MG63 (cell line): ENCODE measurements at regions not wholly inside any gene's neighbourhood (a gene's known extent, or its start where the extent isn't known, plus 50 kb on each side); places are given as distances from the start of the nearest gene placed in this dataset.

ENCODE experiments used
- DNase-seq: peaks from one replicate; pipeline ENCODE4 v3.0.0-alpha.2; 2020
- H3K27me3 ChIP-seq: fragments of 250-450 bp; sonication (Bioruptor Pico); 2 replicates; pipeline ENCODE4 v1.5.1; 2020; ENCODE audit warnings: mild to moderate bottlenecking, moderate library complexity
- H3K36me3 ChIP-seq: fragments of 250-450 bp; sonication (Bioruptor Pico); 2 replicates; pipeline ENCODE4 v1.5.1; 2020; ENCODE audit warnings: mild to moderate bottlenecking, moderate library complexity
- H3K4me3 ChIP-seq: fragments of 250-450 bp; sonication (Bioruptor Pico); 2 replicates; pipeline ENCODE4 v1.5.1; 2020; ENCODE audit warnings: mild to moderate bottlenecking, moderate library complexity
- H3K9me3 ChIP-seq: fragments of 250-450 bp; sonication (Bioruptor Pico); 2 replicates; pipeline ENCODE4 v1.5.1; 2020; ENCODE audit warnings: mild to moderate bottlenecking, moderate library complexity

- no peak for DNase-seq
- H3K27me3 ChIP-seq, result no peaks in the 10 kb centered on the region
- H3K36me3 ChIP-seq, result no peaks in the 10 kb centered on the region
- no peak overlapping the region for H3K4me3 ChIP-seq
- peaks cover 6% of the 10 kb centered on the region for H3K9me3 ChIP-seq
Measured at GRCh38 chr13:90403330-90404082, 944.0 kb upstream of the MIR17HG start.

DNA sequence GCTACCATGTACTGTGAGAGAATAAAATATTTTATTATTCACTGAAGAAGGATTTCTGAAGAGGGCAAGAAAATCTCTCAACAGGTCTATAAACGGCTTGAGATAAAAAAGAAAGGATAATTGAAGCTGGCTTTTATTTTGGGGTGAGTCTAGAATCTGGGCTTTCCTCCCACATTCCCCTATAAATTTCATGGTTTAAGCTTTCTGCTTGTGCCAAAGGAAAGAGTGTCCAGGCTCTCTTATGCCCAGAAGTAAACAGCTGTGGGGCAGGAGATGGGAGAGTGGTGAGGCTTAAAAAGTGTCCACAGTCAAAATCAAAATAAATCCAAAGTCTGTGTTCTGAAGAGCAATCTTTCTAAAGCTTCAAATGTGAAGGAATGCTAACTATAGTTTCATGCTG is 942.2 kb upstream of the MIR17HG start:
- DNase-seq, result peak; percentile 7
- no peaks in the 10 kb centered on the region for H3K36me3 ChIP-seq
- peaks cover under 1% of the 10 kb centered on the region for H3K9me3 ChIP-seq
- H3K4me3 ChIP-seq, result no peak overlapping the region
- no peaks in the 10 kb centered on the region for H3K27me3 ChIP-seq

DNA sequence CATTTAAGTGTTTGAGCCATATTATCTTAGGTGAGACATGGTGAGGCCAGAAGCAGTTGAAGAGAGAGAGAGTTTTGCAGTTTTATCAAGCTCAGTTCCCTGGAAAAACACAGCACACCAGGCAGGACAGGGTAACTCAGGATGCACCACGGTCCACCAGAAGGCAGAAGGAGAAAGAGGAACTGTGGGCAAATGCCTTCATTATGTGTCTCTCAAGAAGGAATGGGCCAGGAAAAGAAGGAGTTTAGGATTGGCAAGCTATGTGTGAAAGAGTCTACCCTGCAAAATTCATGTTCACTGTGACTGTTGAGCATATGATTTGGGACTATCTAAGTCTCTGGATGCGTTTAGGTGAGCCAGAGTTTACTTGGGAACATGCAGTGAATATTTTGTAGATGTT is 934.5 kb upstream of the MIR17HG start:
- Histone ChIP-seq H3K27me3 (no peaks in the 10 kb centered on the region), H3K9me3 (no peaks in the 10 kb centered on the region), H3K36me3 (no peaks in the 10 kb centered on the region), H3K4me3 (no peak overlapping the region)
- DNase-seq, result no peak

DNA sequence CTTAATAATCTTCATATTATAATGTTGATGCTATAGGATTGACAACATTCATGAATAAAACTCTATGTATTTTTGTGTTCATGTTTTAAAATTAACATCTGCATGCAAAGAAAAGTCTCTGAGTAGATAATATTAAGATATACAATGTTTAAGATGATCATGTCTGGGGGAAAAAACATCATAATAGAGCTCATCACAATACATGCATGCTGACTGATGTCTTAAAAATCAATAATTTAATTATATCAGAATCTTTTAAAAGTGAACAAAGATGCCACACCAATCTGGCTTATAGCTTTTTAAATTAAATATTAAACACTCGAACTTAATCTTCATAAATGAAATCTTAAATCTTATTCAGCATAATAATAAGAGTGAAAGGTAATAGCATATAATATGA is 933.9 kb upstream of the MIR17HG start:
- Histone ChIP-seq H3K36me3 (no peaks in the 10 kb centered on the region), H3K9me3 (no peaks in the 10 kb centered on the region), H3K27me3 (no peaks in the 10 kb centered on the region), H3K4me3 (no peak overlapping the region)
- DNase-seq, result no peak

DNA sequence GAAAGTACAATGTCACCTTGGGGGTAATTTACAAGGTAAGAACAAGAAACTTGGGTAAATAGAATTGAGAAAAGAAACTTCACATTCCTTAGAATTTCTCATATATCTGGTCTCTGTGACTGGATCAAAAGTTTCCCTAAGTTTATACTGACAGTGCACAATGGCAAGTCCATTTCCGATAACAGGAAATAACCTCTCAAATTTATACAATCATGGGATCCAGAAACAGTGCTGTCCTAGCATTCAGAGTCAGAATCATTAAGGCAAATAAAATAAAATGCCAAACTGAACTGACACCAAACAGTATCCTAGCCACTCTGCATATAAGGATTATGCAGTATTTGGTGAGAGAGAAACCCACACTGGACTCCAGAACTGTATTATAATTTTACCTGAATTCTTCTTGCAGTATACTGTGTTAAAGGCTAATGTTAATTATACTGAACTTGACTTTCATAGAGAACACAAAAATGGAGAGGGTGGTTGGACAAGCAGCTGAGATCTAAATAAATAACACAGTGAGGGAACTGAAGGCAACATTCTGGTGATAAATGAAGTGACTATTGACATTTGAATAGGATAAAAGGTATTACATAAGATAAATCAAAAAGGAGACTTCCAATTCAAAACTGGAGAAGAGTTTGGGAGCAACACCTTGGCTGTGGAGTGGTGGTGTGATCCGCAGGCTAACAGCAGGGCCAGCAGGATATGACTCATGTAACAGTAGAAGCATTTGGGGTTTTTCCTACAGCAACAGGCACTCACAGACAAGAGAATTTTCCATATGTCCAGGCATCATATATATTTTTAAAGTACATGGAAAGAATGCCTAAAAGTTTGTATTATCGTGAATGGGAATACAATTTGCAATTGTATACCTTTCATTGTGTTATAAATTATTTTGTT is 932.5 kb upstream of the MIR17HG start:
- Histone ChIP-seq H3K27me3 (no peaks in the 10 kb centered on the region), H3K9me3 (no peaks in the 10 kb centered on the region), H3K4me3 (no peak overlapping the region), H3K36me3 (no peaks in the 10 kb centered on the region)
- DNase-seq, result peak; percentile 71

- H3K27me3 ChIP-seq, result no peaks in the 10 kb centered on the region
- H3K9me3 ChIP-seq, result no peaks in the 10 kb centered on the region
- H3K36me3 ChIP-seq, result no peaks in the 10 kb centered on the region
- no peak overlapping the region for H3K4me3 ChIP-seq
- no peak for DNase-seq
Measured at GRCh38 chr13:90415902-90416301, 931.6 kb upstream of the MIR17HG start.

DNA sequence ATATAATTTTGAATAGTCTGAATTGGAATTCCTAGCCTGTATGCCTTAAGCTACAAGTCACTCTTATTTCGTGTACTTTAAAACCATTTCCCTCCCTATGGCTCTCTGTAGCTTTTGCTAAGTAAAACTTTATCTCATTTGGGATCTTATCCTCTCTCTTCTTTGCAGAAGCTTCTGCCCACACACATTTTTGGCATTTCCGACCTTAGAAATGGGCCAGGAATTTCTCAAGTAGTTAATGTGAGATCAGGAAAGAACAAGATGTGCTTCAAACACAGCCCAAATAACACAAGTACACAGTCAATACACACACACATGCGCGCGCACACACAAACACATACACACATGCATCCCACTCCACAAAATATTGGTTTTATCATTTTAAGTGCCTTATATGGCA is 931.0 kb upstream of the MIR17HG start:
- Histone ChIP-seq H3K27me3 (no peaks in the 10 kb centered on the region), H3K36me3 (no peaks in the 10 kb centered on the region), H3K9me3 (no peaks in the 10 kb centered on the region), H3K4me3 (no peak overlapping the region)
- peak; percentile 28 for DNase-seq

GRCh38 chr13:90416938-90417337 is 930.5 kb upstream of the MIR17HG start:
- no peak for DNase-seq
- no peaks in the 10 kb centered on the region for H3K9me3 ChIP-seq
- H3K4me3 ChIP-seq, result no peak overlapping the region
- no peaks in the 10 kb centered on the region for H3K36me3 ChIP-seq
- no peaks in the 10 kb centered on the region for H3K27me3 ChIP-seq

DNA sequence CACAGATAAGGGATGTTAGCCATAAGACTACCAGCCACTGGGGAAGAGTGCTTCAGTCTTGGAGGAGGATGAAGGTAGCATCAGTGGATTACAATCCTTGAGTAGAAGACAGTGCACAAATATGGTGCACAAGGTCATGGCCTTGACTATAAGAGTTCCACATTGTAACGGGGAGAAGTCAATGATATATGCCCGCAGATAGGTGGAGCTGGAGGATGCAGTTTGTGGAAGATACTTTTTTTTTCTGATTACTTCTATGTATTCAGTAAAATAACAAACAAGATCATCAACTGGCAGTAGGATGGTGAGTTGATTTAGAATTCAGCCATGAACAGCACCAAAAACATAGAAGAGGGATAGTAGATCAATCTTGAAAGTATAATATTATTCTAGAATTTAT is 926.8 kb upstream of the MIR17HG start:
- Histone ChIP-seq H3K4me3 (no peak overlapping the region), H3K27me3 (no peaks in the 10 kb centered on the region), H3K36me3 (no peaks in the 10 kb centered on the region), H3K9me3 (no peaks in the 10 kb centered on the region)
- no peak for DNase-seq

- H3K36me3 ChIP-seq, result no peaks in the 10 kb centered on the region
- no peaks in the 10 kb centered on the region for H3K27me3 ChIP-seq
- no peak overlapping the region for H3K4me3 ChIP-seq
- no peaks in the 10 kb centered on the region for H3K9me3 ChIP-seq
- no peak for DNase-seq
Measured at GRCh38 chr13:90427322-90428272, 919.9 kb upstream of the MIR17HG start.

- H3K9me3 ChIP-seq, result no peaks in the 10 kb centered on the region
- H3K36me3 ChIP-seq, result no peaks in the 10 kb centered on the region
- no peak for DNase-seq
- H3K4me3 ChIP-seq, result no peak overlapping the region
- no peaks in the 10 kb centered on the region for H3K27me3 ChIP-seq
Measured at GRCh38 chr13:90428522-90429210, 918.8 kb upstream of the MIR17HG start.

DNA sequence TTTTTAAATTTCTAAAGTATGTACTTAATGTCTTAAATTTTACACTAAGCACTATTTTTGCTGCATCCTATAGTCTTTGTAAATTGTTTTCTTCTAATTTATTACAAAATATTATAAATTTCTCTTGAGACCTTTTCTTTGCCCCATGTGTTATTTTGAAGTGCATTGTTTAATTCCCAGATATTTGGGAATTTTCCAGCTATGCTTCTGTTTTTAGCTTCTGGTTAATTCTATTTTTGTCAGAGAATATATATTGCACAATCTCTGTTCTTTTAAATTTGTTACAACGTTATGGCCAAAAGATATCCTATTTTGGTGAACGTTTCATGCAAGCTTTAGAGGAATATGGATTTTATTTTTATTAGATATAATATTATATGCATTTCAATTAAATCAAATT is 917.4 kb upstream of the MIR17HG start:
- no peak overlapping the region for H3K4me3 ChIP-seq
- H3K9me3 ChIP-seq, result no peaks in the 10 kb centered on the region
- H3K27me3 ChIP-seq, result no peaks in the 10 kb centered on the region
- no peaks in the 10 kb centered on the region for H3K36me3 ChIP-seq
- DNase-seq, result no peak

DNA sequence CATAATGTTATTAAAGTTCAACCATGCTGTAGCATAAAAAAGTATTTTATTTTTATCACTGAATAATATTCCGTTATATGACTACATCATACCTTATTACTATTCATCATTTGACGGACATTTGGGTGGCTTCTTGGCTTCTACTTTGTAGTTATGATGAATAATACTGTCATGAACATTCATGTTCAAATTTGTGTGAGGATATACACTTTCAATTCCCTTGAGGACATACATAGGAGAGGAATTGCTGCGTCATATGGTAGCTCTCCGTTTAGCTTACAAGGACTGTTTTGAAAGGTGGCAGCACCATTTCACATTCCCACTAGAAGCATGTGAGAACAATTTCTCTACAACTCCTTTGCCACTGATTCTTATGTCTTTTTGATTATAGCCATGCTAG is 910.8 kb upstream of the MIR17HG start:
- Histone ChIP-seq H3K36me3 (no peaks in the 10 kb centered on the region), H3K27me3 (no peaks in the 10 kb centered on the region), H3K9me3 (no peaks in the 10 kb centered on the region)

DNA sequence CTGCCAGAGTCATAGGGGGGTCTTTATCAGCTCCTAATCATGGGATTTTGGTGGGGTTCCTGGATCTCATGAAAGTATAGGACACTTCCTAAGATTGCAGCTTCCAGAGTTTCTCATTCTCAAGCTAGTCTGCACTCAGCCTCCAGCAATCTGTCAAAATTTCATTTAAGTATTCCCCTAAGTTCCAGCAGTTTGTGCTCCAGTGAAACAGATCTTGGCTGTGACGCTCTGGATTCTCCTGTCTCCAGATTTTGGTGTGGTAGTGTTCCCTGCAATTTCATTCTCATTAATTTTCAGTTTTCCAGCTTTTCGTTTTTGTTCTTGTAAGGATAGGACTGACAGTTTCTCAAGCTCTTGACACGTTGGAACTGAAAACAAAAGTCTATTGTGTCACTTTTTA is 908.9 kb upstream of the MIR17HG start:
- DNase-seq, result no peak
- no peaks in the 10 kb centered on the region for H3K27me3 ChIP-seq
- H3K36me3 ChIP-seq, result no peaks in the 10 kb centered on the region
- no peaks in the 10 kb centered on the region; the same call in 1 of the 2 replicates for H3K9me3 ChIP-seq
- H3K4me3 ChIP-seq, result no peak overlapping the region

More for the DNA sequence above, 910.8 kb upstream of the MIR17HG start:
- no peak overlapping the region for H3K4me3 ChIP-seq
- DNase-seq, result no peak

DNA sequence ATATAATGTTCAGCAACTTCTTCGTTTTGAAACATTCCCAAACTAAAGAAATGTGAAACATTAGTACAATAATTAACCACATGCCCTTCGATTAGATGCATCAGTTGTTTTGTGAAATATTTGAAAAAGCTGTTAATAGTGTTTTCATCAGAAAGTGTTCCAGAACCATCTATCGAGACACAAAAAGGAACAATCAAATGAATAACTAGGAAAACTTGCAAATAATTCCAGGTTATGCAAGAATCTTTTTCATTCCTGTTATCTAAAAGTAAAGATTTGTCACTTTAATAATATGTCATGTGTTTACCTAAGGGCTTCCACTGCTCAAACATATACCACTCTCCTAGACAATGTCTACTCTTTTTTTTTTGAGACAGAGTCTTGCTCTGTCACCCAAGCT is 904.2 kb upstream of the MIR17HG start:
- Histone ChIP-seq H3K27me3 (no peaks in the 10 kb centered on the region), H3K36me3 (no peaks in the 10 kb centered on the region), H3K9me3 (peaks cover 2% of the 10 kb centered on the region; the same call in 1 of the 2 replicates), H3K4me3 (no peak overlapping the region)
- no peak for DNase-seq

DNA sequence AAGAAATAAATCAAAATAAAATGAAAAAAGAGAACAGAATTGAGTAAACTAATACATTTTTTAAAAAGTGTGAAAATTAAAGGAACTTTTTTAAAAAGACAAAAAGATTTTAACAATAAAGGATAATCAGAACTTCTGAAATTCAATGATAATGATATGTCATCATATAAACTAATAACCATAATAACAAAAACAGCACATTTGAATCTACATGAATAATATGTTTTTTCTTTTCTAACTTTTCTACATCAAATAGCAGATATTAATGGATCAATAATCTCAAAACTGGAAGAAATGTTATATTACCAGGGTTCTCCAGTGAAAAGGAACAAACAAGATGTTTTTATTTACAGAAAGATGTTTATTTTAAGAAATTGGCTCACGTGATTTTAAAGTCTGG is 903.3 kb upstream of the MIR17HG start:
- peaks cover 2% of the 10 kb centered on the region; the same call in 1 of the 2 replicates for H3K9me3 ChIP-seq
- no peaks in the 10 kb centered on the region for H3K36me3 ChIP-seq
- no peak for DNase-seq
- H3K4me3 ChIP-seq, result no peak overlapping the region
- H3K27me3 ChIP-seq, result no peaks in the 10 kb centered on the region
